Activated CD8-positive, alpha-beta T cell treated with anti-CD3 and anti-CD28 coated beads for 36 hours (primary cell): ENCODE measurements at regions not wholly inside any gene's neighbourhood (a gene's known extent, or its start where the extent isn't known, plus 50 kb on each side); places are given as distances from the start of the nearest gene placed in this dataset.

Source experiments
- ATAC-seq: fragments of 200-7000 bp; cut with Tn5 transposase; one replicate; pipeline ENCODE4 v1.10.0; 2021; ENCODE audit warnings: mild to moderate bottlenecking, moderate library complexity
- CTCF ChIA-PET: fragments of 350-600 bp; sonication (Branson Sonifier 250); formaldehyde crosslinking; loops from one replicate; lab custom pipeline; 2021; ENCODE audit warnings: antibody characterized with exemption; lab: Charles Lee
- POLR2A ChIA-PET: fragments of 350-600 bp; sonication (Branson Sonifier 250); formaldehyde crosslinking; loops from one replicate; lab custom pipeline; 2021; ENCODE audit warnings: antibody characterized with exemption; lab: Charles Lee
- DNase-seq: peaks from one replicate; pipeline ENCODE4 v3.0.0-alpha.2; 2020
- H3K27ac Mint-ChIP-seq: one replicate; pipeline ENCODE4 v1.8.0; 2021; ENCODE audit warnings: mild to moderate bottlenecking, mixed read lengths
- H3K27me3 Mint-ChIP-seq: one replicate; pipeline ENCODE4 v1.8.0; 2021; ENCODE audit warnings: mixed read lengths
- H3K36me3 Mint-ChIP-seq: one replicate; pipeline ENCODE4 v1.8.0; 2021; ENCODE audit warnings: low read depth, mixed read lengths
- H3K4me1 Mint-ChIP-seq: one replicate; pipeline ENCODE4 v1.8.0; 2021; ENCODE audit warnings: low read depth, mixed read lengths
- H3K4me3 Mint-ChIP-seq: one replicate; pipeline ENCODE4 v1.8.0; 2021; ENCODE audit warnings: mild to moderate bottlenecking, moderate library complexity, mixed read lengths
- H3K9me3 Mint-ChIP-seq: one replicate; pipeline ENCODE4 v1.8.0; 2021; ENCODE audit warnings: mixed read lengths
- intact Hi-C: fragments of 100-400 bp; cut with micrococcal nuclease; formaldehyde crosslinking; loops from one replicate; pipeline ENCODE4 v1.10.0; 2022
- TF ChIP-seq, protein P1 (sequence below): fragments of 200-600 bp; IDR thresholded peaks from one replicate; pipeline ENCODE4 v1.8.0; 2022; ENCODE audit warnings: antibody characterized with exemption, mild to moderate bottlenecking

DNA sequence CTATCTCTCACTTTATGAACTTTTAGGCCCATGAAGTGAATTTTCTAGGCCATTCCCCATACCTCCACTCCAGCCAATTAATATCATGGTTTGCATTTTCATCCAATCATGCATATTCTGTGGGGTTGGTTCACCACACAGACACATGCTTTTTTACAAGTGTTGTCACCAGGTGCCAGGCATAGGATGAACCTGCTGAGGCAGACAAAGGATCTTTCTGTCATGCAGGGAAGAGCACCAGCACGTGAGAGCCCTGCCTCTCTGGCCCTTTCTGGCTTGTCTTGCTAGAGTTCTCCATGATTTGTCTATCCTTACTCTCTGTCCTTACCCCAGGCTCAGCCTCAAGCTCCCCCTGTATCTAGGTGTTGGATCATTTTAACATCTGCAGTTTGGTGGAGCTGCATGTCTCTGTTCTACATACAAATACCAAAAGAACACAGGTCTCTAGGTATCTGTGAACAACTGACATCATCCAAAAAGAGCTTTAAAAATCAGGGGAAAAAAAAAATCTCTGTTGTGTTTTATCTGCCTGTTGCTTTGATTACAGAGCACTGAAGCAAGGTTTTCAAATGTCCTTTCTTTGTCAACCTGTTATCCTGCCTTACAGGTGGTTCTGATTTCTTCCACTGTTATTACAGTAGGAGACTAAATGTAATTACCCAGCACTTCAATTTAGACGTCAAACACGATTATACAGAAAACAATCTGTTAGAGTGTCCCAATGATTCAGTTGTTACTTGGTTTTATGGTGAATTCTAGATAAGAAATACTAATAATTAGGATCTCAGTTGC, 58.4 kb upstream of the GRAMD1B start:
- no peak for DNase-seq
- no peaks in the 10 kb centered on the region for H3K36me3 Mint-ChIP-seq
- H3K4me1 Mint-ChIP-seq = peaks cover 2% of the 10 kb centered on the region
- CTCF ChIA-PET = interaction anchor here (1.0 to 4.0 kb wide), 4 partner anchors 10 to 107 kb away, joined by 3 to 12 read pairs (median 4); no protein-coding TSS in a partner anchor
- H3K27me3 Mint-ChIP-seq = peaks cover 17% of the 10 kb centered on the region
- POLR2A ChIA-PET = interaction anchor here (1.3 kb wide), 1 partner anchor 12 kb away, joined by 4 read pairs; no protein-coding TSS in a partner anchor
- TF ChIP-seq, protein P1, sequence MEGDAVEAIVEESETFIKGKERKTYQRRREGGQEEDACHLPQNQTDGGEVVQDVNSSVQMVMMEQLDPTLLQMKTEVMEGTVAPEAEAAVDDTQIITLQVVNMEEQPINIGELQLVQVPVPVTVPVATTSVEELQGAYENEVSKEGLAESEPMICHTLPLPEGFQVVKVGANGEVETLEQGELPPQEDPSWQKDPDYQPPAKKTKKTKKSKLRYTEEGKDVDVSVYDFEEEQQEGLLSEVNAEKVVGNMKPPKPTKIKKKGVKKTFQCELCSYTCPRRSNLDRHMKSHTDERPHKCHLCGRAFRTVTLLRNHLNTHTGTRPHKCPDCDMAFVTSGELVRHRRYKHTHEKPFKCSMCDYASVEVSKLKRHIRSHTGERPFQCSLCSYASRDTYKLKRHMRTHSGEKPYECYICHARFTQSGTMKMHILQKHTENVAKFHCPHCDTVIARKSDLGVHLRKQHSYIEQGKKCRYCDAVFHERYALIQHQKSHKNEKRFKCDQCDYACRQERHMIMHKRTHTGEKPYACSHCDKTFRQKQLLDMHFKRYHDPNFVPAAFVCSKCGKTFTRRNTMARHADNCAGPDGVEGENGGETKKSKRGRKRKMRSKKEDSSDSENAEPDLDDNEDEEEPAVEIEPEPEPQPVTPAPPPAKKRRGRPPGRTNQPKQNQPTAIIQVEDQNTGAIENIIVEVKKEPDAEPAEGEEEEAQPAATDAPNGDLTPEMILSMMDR = no peak
- no peaks in the 10 kb centered on the region for H3K9me3 Mint-ChIP-seq
- intact Hi-C loops = loop anchor here (10.0 kb wide), 1 partner anchor 277 kb away; no protein-coding TSS in a partner anchor
- ATAC-seq = no peak
- no peak overlapping the region for H3K4me3 Mint-ChIP-seq
- no peak overlapping the region for H3K27ac Mint-ChIP-seq

DNA sequence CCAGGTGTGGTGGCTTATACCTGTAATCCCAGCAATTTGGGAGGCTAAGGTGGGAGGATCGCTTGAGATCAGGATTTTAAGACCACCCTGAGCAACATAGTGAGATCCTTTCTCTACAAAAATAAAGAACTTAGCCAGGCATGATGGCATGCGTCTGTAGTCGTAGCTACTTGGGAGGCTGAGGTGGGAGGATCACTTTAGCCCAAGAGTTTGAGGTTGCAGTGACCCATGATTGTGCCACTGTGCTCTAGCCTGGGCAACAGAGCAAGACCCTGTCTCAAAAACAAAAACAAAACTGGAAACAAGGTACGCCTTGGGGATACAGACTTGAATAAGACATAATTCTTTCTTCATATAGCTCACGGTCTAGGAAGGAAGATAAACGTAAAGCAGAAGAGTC, 63.1 kb upstream of the GRAMD1B start:
- Mint-ChIP-seq H3K4me1 (peaks cover 11% of the 10 kb centered on the region), H3K27ac (no peak overlapping the region), H3K36me3 (no peaks in the 10 kb centered on the region), H3K27me3 (peaks cover 34% of the 10 kb centered on the region), H3K4me3 (no peak overlapping the region), H3K9me3 (no peaks in the 10 kb centered on the region)
- TF ChIP-seq, protein P1 = no peak
- ATAC-seq (no peak), DNase-seq (no peak)
- intact Hi-C loops = no loop called here
- CTCF ChIA-PET = no interaction called here
- POLR2A ChIA-PET = no interaction called here

DNA sequence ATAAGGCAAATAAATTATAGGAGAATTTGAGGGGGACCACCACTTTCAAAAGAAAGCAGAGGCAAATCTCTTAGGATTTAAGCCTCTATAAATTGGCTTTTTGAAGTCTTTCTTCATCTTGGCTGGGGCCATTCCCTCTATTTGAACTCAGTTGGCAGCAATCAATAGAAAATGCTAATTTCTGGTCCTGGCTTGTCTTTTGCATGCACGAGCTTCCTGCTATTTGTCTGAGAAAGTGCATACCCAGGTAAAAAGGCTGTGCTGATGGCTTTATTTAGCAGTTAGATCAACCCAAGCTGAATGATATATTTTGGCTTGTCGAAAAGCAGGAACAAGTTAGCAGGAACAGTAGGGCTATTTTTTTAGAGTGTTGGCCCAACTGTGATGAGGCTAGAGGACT, 64.1 kb upstream of the GRAMD1B start:
- no peak for DNase-seq
- no peak for ATAC-seq
- TF ChIP-seq, protein P1 = no peak
- peaks cover 11% of the 10 kb centered on the region for H3K4me1 Mint-ChIP-seq
- intact Hi-C loops = no loop called here
- no peak overlapping the region for H3K27ac Mint-ChIP-seq
- no peak overlapping the region for H3K4me3 Mint-ChIP-seq
- ChIA-PET CTCF (no interaction called here), POLR2A (no interaction called here)
- no peaks in the 10 kb centered on the region for H3K36me3 Mint-ChIP-seq
- peaks cover 42% of the 10 kb centered on the region for H3K27me3 Mint-ChIP-seq
- H3K9me3 Mint-ChIP-seq = no peaks in the 10 kb centered on the region

DNA sequence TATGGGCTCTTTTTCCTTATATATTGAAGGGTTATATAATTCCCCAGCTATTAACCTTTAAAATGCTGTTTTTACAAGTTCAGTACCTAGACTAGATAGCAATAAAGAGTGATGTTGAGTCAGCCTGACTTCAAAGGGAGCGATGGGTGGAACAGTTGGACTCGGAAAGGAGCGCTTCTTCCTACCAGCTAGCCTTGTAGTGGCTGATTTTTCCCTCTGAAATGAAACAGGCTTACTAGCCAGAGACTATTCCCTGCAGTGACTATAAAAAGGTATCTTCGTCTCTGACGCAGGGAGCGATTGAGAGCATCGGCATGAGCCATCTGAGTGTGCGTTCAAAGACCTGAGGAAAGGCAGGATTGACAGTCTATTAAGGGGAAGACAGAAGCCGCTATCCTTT, 66.0 kb upstream of the GRAMD1B start:
- ATAC-seq (no peak), DNase-seq (no peak)
- Mint-ChIP-seq H3K9me3 (no peaks in the 10 kb centered on the region), H3K27ac (no peak overlapping the region), H3K36me3 (no peaks in the 10 kb centered on the region), H3K4me3 (no peak overlapping the region), H3K27me3 (peaks cover 55% of the 10 kb centered on the region), H3K4me1 (peaks cover 13% of the 10 kb centered on the region)
- intact Hi-C loops = no loop called here
- TF ChIP-seq, protein P1 = no peak
- ChIA-PET CTCF (interaction anchor here (1.6 to 2.3 kb wide), 2 partner anchors 10 to 43 kb away, joined by 5 to 10 read pairs; no protein-coding TSS in a partner anchor), POLR2A (no interaction called here)

DNA sequence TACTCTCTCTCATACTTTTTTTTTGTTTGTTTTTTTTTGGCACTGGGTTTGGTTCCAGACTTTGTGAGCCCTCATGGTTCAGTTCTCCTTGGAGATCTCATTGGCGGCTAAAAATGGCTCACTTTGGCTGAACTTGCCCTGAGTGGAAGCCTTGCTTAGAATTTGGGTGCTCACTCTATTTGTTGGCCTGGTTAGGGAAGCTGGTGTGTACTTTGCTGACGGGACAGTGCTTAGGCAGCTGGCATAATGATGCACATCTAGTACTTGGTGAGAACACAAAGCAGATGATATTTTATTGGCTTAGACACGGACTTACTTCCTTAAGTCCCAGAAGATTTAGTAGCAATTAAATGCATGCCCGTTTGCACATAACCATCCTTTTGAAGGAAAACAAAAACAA, 66.5 kb upstream of the GRAMD1B start:
- TF ChIP-seq, protein P1 = no peak
- DNase-seq = no peak
- H3K27ac Mint-ChIP-seq = no peak overlapping the region
- no peak for ATAC-seq
- intact Hi-C loops = no loop called here
- no peaks in the 10 kb centered on the region for H3K9me3 Mint-ChIP-seq
- peaks cover 57% of the 10 kb centered on the region for H3K27me3 Mint-ChIP-seq
- H3K4me1 Mint-ChIP-seq = peaks cover 13% of the 10 kb centered on the region
- H3K36me3 Mint-ChIP-seq = no peaks in the 10 kb centered on the region
- no peak overlapping the region for H3K4me3 Mint-ChIP-seq
- CTCF ChIA-PET = interaction anchor here (1.6 to 2.3 kb wide), 2 partner anchors 10 to 44 kb away, joined by 5 to 10 read pairs; no protein-coding TSS in a partner anchor
- POLR2A ChIA-PET = no interaction called here
